ENCODE measurements at regions not wholly inside any gene's neighbourhood (a gene's known extent, or its start where the extent isn't known, plus 50 kb on each side); places are given as distances from the start of the nearest gene placed in this dataset.
"Not testable (repeated sequence)": the region's sequence is repeated elsewhere in the genome, so short reads cannot be mapped to it uniquely, and the experiment has no call there.

- H3K27me3 ChIP-seq (ENCODE audit: low read depth), result peaks cover 33% of the 10 kb centered on the region
- no peaks in the 10 kb centered on the region for H3K36me3 ChIP-seq
- peaks cover 24% of the 10 kb centered on the region for H3K9me3 ChIP-seq (replicated peaks)
- H3K4me1 ChIP-seq, result no peaks in the 10 kb centered on the region
- DNase-seq, result no peak
- no peak overlapping the region for H3K27ac ChIP-seq (replicated peaks)
- H3K4me3 ChIP-seq, result no peak overlapping the region
- TF ChIP-seq, protein P1, sequence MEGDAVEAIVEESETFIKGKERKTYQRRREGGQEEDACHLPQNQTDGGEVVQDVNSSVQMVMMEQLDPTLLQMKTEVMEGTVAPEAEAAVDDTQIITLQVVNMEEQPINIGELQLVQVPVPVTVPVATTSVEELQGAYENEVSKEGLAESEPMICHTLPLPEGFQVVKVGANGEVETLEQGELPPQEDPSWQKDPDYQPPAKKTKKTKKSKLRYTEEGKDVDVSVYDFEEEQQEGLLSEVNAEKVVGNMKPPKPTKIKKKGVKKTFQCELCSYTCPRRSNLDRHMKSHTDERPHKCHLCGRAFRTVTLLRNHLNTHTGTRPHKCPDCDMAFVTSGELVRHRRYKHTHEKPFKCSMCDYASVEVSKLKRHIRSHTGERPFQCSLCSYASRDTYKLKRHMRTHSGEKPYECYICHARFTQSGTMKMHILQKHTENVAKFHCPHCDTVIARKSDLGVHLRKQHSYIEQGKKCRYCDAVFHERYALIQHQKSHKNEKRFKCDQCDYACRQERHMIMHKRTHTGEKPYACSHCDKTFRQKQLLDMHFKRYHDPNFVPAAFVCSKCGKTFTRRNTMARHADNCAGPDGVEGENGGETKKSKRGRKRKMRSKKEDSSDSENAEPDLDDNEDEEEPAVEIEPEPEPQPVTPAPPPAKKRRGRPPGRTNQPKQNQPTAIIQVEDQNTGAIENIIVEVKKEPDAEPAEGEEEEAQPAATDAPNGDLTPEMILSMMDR (IDR thresholded peaks at IDR 0.05; ENCODE audit: borderline replicate concordance), result no peak
- intact Hi-C loops (cut with micrococcal nuclease), result no loop called here
These were observed 138.8 kb downstream of the DNAJB6 start for GRCh38 chr7:157475601-157476000.

DNA sequence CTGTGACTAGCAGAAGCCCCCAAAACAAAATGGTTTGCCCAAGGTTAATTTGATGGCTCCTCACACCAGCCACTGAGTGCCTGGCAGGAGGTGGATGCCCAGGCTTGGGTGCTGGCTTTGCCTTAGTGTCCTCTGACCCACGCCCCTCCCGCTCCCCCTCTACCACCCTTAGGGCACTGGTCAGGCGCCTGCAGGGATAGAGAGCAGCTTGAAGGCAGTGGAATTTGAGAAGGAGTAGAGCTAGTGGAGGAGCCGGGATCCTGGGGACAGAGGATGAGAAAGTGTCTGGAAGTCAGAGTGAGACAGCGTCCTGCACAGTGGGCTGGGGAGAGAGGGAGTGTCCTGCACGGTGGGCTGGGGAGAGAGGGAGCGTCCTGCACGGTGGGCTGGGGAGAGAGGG is 139.4 kb downstream of the DNAJB6 start:
- no peaks in the 10 kb centered on the region for H3K36me3 ChIP-seq
- no peak overlapping the region for H3K4me3 ChIP-seq
- peaks cover 38% of the 10 kb centered on the region for H3K27me3 ChIP-seq (ENCODE audit: low read depth)
- H3K4me1 ChIP-seq, result no peaks in the 10 kb centered on the region
- TF ChIP-seq, protein P1 (IDR thresholded peaks at IDR 0.05; ENCODE audit: borderline replicate concordance), result no peak
- peaks cover 24% of the 10 kb centered on the region for H3K9me3 ChIP-seq (replicated peaks)
- intact Hi-C loops (cut with micrococcal nuclease), result no loop called here
- no peak overlapping the region for H3K27ac ChIP-seq (replicated peaks)
- DNase-seq, result no peak

- peaks cover 23% of the 10 kb centered on the region for H3K9me3 ChIP-seq (replicated peaks)
- H3K36me3 ChIP-seq, result no peaks in the 10 kb centered on the region
- no peaks in the 10 kb centered on the region for H3K4me1 ChIP-seq
- peaks cover 38% of the 10 kb centered on the region for H3K27me3 ChIP-seq (ENCODE audit: low read depth)
- TF ChIP-seq, protein P1 (IDR thresholded peaks at IDR 0.05; ENCODE audit: borderline replicate concordance), result no peak
- H3K27ac ChIP-seq (replicated peaks), result no peak overlapping the region
- H3K4me3 ChIP-seq, result no peak overlapping the region
- intact Hi-C loops (cut with micrococcal nuclease), result no loop called here
- DNase-seq, result no peak
These were observed 140.1 kb downstream of the DNAJB6 start for GRCh38 chr7:157476654-157477549.

- TF ChIP-seq, protein P1 (IDR thresholded peaks at IDR 0.05; ENCODE audit: borderline replicate concordance), result no peak
- Histone ChIP-seq H3K27me3 (ENCODE audit: low read depth) (peaks cover 38% of the 10 kb centered on the region), H3K9me3 (replicated peaks) (peaks cover 15% of the 10 kb centered on the region), H3K27ac (replicated peaks) (no peak overlapping the region), H3K4me1 (no peaks in the 10 kb centered on the region), H3K36me3 (no peaks in the 10 kb centered on the region), H3K4me3 (no peak overlapping the region)
- DNase-seq, result peak; percentile 4
- intact Hi-C loops (cut with micrococcal nuclease), result no loop called here
These were observed 140.9 kb downstream of the DNAJB6 start for GRCh38 chr7:157477550-157478212.

DNA sequence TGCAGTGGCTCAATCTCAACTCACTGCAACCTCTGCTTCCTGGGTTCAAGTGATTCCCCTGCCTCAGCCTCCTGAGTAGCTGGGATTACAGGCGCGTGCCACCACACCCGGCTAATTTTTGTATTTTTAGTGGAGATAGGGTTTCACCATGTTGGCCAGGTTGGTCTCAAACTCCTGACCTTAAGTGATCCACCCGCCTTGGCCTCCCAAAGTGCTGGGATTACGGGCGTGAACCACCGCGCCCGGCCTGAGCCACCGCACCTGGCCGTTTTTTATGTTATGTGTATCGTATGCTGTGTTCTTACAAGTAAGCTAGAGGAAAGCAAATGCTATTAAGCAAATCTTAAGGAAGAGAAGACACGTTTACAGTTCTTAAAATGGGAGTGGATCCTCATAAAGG is 141.8 kb downstream of the DNAJB6 start:
- H3K9me3 ChIP-seq (replicated peaks); H3K27ac ChIP-seq (replicated peaks); H3K4me3 ChIP-seq; DNase-seq; H3K4me1 ChIP-seq; H3K36me3 ChIP-seq; intact Hi-C loops (cut with micrococcal nuclease): not testable (repeated sequence)
- peaks cover 38% of the 10 kb centered on the region for H3K27me3 ChIP-seq (ENCODE audit: low read depth)

DNA sequence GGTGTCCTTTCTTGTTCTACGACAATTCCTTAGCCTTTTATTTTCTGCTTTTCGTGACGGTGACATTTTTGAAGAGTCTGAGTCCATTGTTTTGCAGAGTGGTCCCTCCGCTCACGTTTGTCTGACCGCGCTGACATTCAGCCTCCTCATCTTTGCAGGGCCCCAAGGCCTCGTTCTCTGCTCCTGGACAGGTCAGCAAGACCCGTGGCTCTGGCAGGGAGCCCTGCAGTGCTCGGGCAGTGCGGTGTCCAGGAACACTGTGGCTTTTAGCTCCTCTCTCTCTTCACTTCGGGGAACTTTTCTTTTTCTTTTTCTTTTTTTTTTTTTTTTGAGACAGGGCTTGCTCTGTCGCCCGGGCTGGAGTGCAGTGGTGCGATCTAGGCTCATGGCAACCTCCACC is 142.5 kb downstream of the DNAJB6 start:
- TF ChIP-seq, protein P1 (IDR thresholded peaks at IDR 0.05; ENCODE audit: borderline replicate concordance), result no peak
- intact Hi-C loops (cut with micrococcal nuclease), result no loop called here
- no peaks in the 10 kb centered on the region for H3K36me3 ChIP-seq
- no peak for DNase-seq
- H3K4me1 ChIP-seq, result no peaks in the 10 kb centered on the region
- H3K4me3 ChIP-seq, result no peak overlapping the region
- H3K27me3 ChIP-seq (ENCODE audit: low read depth), result peaks cover 43% of the 10 kb centered on the region
- no peak overlapping the region for H3K27ac ChIP-seq (replicated peaks)
- no peaks in the 10 kb centered on the region for H3K9me3 ChIP-seq (replicated peaks)
